ENCODE measurements at regions not wholly inside any gene's neighbourhood (a gene's known extent, or its start where the extent isn't known, plus 50 kb on each side); places are given as distances from the start of the nearest gene placed in this dataset.

DNA sequence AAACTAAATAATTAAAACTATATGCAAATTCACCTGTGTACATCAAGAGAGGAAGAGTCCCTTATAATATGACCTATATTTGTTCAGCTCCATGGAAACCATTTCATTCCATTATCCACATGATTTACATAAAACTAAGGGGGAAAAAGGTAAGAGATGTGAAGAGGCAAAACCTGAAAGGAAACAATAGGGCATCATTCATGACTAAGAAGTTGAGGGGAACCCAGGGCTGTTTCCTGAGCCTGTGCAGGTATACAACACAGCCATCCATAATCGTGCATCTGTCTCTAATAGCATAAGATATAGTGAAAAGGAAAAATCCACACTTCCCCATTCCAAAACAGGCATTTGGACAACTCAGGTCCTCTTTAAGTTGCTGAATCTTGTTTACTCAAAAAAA is 151.3 kb downstream of the NR4A2 start:
- Mint-ChIP-seq H3K27ac (no peak overlapping the region), H3K9me3 (no peaks in the 10 kb centered on the region), H3K4me1 (no peaks in the 10 kb centered on the region), H3K36me3 (ENCODE audit: low read depth) (no peaks in the 10 kb centered on the region), H3K27me3 (ENCODE audit: low read depth, poor library complexity) (no peaks in the 10 kb centered on the region), H3K4me3 (no peak overlapping the region)
- DNase-seq: no peak
- TF ChIP-seq, protein P1, sequence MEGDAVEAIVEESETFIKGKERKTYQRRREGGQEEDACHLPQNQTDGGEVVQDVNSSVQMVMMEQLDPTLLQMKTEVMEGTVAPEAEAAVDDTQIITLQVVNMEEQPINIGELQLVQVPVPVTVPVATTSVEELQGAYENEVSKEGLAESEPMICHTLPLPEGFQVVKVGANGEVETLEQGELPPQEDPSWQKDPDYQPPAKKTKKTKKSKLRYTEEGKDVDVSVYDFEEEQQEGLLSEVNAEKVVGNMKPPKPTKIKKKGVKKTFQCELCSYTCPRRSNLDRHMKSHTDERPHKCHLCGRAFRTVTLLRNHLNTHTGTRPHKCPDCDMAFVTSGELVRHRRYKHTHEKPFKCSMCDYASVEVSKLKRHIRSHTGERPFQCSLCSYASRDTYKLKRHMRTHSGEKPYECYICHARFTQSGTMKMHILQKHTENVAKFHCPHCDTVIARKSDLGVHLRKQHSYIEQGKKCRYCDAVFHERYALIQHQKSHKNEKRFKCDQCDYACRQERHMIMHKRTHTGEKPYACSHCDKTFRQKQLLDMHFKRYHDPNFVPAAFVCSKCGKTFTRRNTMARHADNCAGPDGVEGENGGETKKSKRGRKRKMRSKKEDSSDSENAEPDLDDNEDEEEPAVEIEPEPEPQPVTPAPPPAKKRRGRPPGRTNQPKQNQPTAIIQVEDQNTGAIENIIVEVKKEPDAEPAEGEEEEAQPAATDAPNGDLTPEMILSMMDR (IDR thresholded peaks at IDR 0.05): no peak

DNA sequence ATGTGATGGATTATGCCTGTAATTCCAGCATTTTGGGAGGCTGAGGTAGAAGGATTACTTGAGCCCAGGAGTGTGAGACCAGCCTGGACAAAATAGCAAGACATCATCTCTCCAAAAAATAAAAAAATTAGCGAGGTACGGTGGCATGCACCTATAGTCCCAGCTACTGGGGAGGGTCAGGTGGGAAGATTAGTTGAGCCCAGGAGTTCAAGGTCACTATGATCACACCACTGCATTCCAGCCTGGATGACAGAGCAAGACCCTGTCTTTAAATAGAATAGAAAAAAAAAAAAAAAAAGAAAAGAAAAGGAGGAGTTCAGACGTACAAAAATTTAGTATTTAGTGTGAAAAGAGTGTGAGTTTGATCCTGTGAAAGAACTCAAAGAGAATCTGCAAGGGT is 154.9 kb downstream of the NR4A2 start:
- peaks cover 4% of the 10 kb centered on the region for H3K36me3 Mint-ChIP-seq (ENCODE audit: low read depth)
- H3K27ac Mint-ChIP-seq: no peak overlapping the region
- TF ChIP-seq, protein P1 (IDR thresholded peaks at IDR 0.05): no peak
- H3K4me3 Mint-ChIP-seq: no peak overlapping the region
- H3K4me1 Mint-ChIP-seq: no peaks in the 10 kb centered on the region
- no peaks in the 10 kb centered on the region for H3K27me3 Mint-ChIP-seq (ENCODE audit: low read depth, poor library complexity)
- DNase-seq: no peak
- H3K9me3 Mint-ChIP-seq: peaks cover 3% of the 10 kb centered on the region

DNA sequence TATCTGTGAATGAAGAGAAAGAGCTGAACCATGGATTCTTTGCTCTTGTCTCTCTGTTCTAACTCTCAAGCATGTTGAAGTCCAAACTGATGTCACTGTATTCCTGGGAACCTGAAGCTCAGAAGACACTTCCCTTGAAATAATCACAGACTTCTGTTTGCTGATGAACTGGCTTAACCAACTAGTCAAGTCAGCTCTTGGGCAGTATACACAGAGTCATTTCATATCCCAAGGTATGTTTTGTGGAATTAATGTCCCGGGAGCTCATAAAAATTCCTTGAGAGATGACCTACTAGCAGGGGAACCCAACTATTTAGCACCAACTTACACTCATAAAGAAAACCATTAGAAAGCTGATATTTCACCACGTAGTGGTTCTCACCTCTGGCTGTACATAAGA is 156.6 kb downstream of the NR4A2 start:
- Mint-ChIP-seq H3K27me3 (ENCODE audit: low read depth, poor library complexity) (no peaks in the 10 kb centered on the region), H3K4me1 (no peaks in the 10 kb centered on the region), H3K4me3 (no peak overlapping the region), H3K9me3 (peaks cover 8% of the 10 kb centered on the region), H3K36me3 (ENCODE audit: low read depth) (peaks cover 21% of the 10 kb centered on the region), H3K27ac (no peak overlapping the region)
- TF ChIP-seq, protein P1 (IDR thresholded peaks at IDR 0.05): no peak
- DNase-seq: no peak

DNA sequence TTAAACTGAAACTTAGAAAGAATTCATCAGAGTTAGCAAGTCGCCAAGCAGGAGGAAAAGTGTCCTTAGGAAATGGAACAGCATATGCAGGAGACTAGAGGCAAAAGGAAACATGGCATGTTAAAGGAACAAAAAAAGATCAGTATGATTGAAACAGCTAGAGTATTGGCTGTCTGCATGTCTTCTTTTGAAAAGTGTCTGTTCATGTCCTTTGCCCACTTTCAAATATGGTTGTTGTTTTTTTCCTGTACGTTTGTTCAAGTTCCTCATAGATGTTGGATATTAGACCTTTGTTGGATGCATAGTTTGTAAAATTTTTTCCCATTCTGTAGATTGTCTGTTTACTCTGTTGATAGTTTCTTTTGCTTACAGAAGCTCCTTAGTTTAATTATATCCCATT is 161.6 kb downstream of the NR4A2 start:
- Mint-ChIP-seq H3K4me3 (no peak overlapping the region), H3K9me3 (peaks cover 14% of the 10 kb centered on the region), H3K36me3 (ENCODE audit: low read depth) (peaks cover 28% of the 10 kb centered on the region), H3K27me3 (ENCODE audit: low read depth, poor library complexity) (no peaks in the 10 kb centered on the region), H3K4me1 (no peaks in the 10 kb centered on the region), H3K27ac (no peak overlapping the region)
- no peak for DNase-seq
- TF ChIP-seq, protein P1 (IDR thresholded peaks at IDR 0.05): no peak

DNA sequence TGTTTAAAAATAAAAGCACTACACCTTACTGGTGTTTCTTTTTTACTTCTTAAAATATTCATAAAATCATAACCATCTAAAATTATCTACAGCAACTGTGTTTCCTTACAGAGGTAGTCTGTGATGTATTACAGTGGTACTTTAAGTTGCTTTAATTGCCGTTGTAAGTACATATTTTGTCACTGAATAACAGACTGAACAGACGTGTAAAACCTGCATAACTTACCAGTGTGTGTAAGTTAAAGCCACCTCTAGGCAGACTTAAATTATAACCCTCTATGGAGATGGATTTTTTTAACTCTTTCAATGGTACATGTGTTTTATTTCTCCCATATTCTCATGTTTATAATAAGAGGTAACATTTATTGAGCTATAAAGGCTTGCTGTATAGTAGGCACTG is 166.8 kb downstream of the NR4A2 start:
- H3K36me3 Mint-ChIP-seq (ENCODE audit: low read depth): peaks cover 5% of the 10 kb centered on the region
- no peaks in the 10 kb centered on the region for H3K27me3 Mint-ChIP-seq (ENCODE audit: low read depth, poor library complexity)
- TF ChIP-seq, protein P1 (IDR thresholded peaks at IDR 0.05): no peak
- peaks cover 6% of the 10 kb centered on the region for H3K4me1 Mint-ChIP-seq
- H3K27ac Mint-ChIP-seq: no peak overlapping the region
- H3K9me3 Mint-ChIP-seq: peaks cover 4% of the 10 kb centered on the region
- DNase-seq: no peak
- H3K4me3 Mint-ChIP-seq: no peak overlapping the region

DNA sequence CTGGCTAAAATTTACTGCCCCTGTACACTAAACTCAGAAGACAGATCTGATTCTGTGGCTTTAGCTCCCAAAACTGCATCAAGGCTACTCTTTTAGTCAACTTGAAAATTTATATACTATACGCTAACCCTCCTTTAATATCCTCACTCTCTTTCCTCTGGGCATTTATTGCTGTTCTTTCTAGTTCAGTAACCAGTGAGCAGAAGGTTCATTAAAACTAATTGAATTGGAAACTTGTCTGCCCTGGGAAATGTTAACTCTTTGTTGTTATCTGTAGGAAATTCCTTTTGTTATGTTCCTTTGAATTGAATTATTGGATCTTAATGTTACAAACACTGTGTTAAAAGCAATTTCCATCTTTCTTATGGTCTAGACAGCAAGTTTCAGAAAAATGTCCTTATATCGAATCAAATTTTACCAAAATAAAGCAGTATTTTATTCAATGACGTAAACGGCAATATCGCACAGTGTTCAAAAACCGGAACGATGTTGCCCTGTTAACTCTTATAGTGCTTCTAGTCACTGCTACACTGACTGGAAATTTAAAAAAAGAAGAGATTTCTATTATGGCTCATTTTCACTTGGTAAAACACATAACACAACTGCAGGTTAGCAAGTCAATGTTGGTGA is 168.3 kb downstream of the NR4A2 start:
- Mint-ChIP-seq H3K27ac (no peak overlapping the region), H3K9me3 (no peaks in the 10 kb centered on the region), H3K4me3 (no peak overlapping the region), H3K36me3 (ENCODE audit: low read depth) (no peaks in the 10 kb centered on the region), H3K4me1 (peaks cover 8% of the 10 kb centered on the region), H3K27me3 (ENCODE audit: low read depth, poor library complexity) (no peaks in the 10 kb centered on the region)
- DNase-seq: no peak
- TF ChIP-seq, protein P1 (IDR thresholded peaks at IDR 0.05): no peak
